Testis (tissue), 2 donors: ENCODE measurements at regions not wholly inside any gene's neighbourhood (a gene's known extent, or its start where the extent isn't known, plus 50 kb on each side); places are given as distances from the start of the nearest gene placed in this dataset.
"Not testable (repeated sequence)": the region's sequence is repeated elsewhere in the genome, so short reads cannot be mapped to it uniquely, and the experiment has no call there.

ENCODE experiments used
- DNase-seq: peaks from one replicate; pipeline ENCODE4 v3.0.0-alpha.2; 2019
- H3K27ac ChIP-seq, 2 donors: fragments of 200-600 bp; sonication (generic); one replicate each; pipeline ENCODE4 v1.5.1; 2019
- H3K27me3 ChIP-seq: fragments of 200-600 bp; sonication (generic); one replicate; pipeline ENCODE4 v1.5.1; 2019
- H3K36me3 ChIP-seq: fragments of 200-600 bp; sonication (generic); one replicate; pipeline ENCODE4 v1.5.1; 2017; ENCODE audit warnings: low read depth; ENCODE audit errors: missing control alignments
- H3K4me1 ChIP-seq: fragments of 200-600 bp; sonication (generic); one replicate; pipeline ENCODE4 v1.5.1; 2019
- H3K4me3 ChIP-seq, 2 donors: fragments of 200-600 bp; sonication (generic); one replicate each; pipeline ENCODE4 v1.5.1; 2017 to 2019
- H3K9me3 ChIP-seq: fragments of 200-600 bp; sonication (generic); one replicate; pipeline ENCODE4 v1.5.1; 2017
- POLR2A ChIP-seq: fragments of 450-650 bp; IDR thresholded peaks from one replicate; pipeline ENCODE4 v1.6.1; 2017; ENCODE audit warnings: antibody characterized with exemption, mild to moderate bottlenecking, moderate library complexity
- WGBS, 2 donors: methylation state at CpG; one replicate each; pipeline ENCODE4 v1.1.5; 2018; 5-methylcytosine and 5-hydroxymethylcytosine counted together
- intact Hi-C: fragments of 100-400 bp; cut with DNase I; formaldehyde crosslinking; loops from one replicate; pipeline ENCODE4 v1.15.1; 2023; ENCODE audit warnings: low total_unique reads
- TF ChIP-seq, protein P1 (sequence below), 3 experiments: fragments of 450-650 bp in 2 of 3; fragments of 200-600 bp in 1 of 3; sonication (generic) in 1 of 3; IDR thresholded peaks; one replicate each; pipeline ENCODE4 v1.5.1; 2016 to 2019; ENCODE audit warnings: antibody characterized with exemption in 3 of 3, mild to moderate bottlenecking in 2 of 3, moderate library complexity in 1 of 3

DNA sequence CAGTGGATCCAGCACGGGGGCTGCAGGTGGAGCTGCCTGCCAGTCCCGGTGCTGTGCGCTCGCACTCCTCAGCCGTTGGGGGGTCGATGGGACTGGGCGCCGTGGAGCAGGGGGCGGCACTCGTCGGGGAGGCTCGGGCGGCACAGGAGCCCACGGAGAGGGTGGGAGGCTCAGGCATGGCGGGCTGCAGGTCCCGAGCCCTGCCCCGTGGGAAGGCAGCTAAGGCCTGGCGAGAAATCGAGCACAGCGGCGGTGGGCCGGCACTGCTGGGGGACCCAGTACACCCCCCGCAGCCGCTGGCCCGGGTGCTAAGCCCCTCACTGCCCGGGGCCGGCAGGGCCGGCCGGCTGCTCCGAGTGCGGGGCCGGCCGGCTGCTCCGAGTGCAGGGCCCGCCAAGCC is 52.3 kb upstream of the MARK1 start:
- 74% methylated on average over 25 of the region's 35 CpGs; no CpG with 5 or more reads in 1 of the 2 donors for WGBS, 2 donors
- H3K27me3 ChIP-seq, DNase-seq, H3K27ac ChIP-seq, intact Hi-C loops, H3K9me3 ChIP-seq, H3K36me3 ChIP-seq, H3K4me1 ChIP-seq: not testable (repeated sequence)
- peak overlapping the region; percentile 39 to 51 for H3K4me3 ChIP-seq

DNA sequence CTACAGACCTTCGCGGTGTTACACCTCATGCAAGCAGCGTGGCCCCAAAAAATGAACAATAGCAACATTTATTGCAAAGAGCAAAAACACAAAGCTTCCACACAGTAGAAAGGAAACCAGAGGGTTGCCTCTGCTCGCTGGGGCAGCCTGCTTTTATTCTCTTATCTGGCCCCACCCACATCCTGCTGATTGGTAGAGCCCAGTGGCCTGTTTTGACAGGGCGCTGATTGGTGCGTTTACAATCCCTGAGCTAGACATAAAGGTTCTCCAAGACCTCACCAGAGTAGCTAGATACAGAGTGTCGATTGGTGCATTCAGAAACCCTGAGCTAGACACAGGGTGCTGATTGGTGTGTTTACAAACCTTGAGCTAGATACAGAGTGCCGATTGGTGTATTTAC is 52.8 kb upstream of the MARK1 start:
- WGBS, 2 donors: 78 to 91% methylated on average over 5 to 8 of the region's 8 CpGs
- H3K27ac ChIP-seq, H3K36me3 ChIP-seq, H3K9me3 ChIP-seq, H3K4me1 ChIP-seq, intact Hi-C loops, H3K27me3 ChIP-seq: not testable (repeated sequence)
- H3K4me3 ChIP-seq: peak overlapping the region in 1 of 2 donors; percentile 51
- DNase-seq: peak; percentile 51

- no peak for DNase-seq
- TF ChIP-seq, protein P1, sequence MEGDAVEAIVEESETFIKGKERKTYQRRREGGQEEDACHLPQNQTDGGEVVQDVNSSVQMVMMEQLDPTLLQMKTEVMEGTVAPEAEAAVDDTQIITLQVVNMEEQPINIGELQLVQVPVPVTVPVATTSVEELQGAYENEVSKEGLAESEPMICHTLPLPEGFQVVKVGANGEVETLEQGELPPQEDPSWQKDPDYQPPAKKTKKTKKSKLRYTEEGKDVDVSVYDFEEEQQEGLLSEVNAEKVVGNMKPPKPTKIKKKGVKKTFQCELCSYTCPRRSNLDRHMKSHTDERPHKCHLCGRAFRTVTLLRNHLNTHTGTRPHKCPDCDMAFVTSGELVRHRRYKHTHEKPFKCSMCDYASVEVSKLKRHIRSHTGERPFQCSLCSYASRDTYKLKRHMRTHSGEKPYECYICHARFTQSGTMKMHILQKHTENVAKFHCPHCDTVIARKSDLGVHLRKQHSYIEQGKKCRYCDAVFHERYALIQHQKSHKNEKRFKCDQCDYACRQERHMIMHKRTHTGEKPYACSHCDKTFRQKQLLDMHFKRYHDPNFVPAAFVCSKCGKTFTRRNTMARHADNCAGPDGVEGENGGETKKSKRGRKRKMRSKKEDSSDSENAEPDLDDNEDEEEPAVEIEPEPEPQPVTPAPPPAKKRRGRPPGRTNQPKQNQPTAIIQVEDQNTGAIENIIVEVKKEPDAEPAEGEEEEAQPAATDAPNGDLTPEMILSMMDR (IDR thresholded peaks at IDR 0.05): no peak
- no peak for TF ChIP-seq POLR2A
- intact Hi-C loops: no loop called here
- Histone ChIP-seq H3K27me3 (no peaks in the 10 kb centered on the region), H3K27ac (no peak overlapping the region), H3K9me3 (no peaks in the 10 kb centered on the region), H3K4me3 (no peak overlapping the region), H3K36me3 (no peaks in the 10 kb centered on the region), H3K4me1 (no peaks in the 10 kb centered on the region)
- 87 to 95% methylated on average over 2 of the region's 2 CpGs for WGBS, 2 donors
Observed at GRCh38 chr1:220473440-220473839, 54.5 kb upstream of the MARK1 start.

DNA sequence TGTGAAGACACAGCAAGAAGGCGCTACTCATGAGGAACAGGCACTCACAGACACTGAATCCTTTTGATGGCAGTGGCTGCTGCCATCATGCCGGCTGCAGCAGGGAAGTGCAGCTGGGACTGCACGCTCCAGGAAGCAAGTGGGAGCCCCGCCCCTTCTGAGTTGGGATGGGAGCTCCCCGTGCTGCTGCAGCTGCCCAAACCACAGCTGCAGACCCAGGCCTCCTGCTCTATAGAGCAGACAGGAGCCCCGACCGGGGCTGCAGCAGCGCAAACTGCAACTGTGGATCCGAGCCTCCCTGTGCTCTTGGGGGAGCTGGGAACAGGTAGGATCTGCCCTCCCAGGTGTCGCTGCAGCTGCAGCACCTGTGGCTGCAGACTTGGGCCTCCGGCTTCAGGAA is 65.2 kb upstream of the MARK1 start:
- H3K4me3 ChIP-seq: no peak overlapping the region
- TF ChIP-seq POLR2A: no peak
- TF ChIP-seq, protein P1 (IDR thresholded peaks at IDR 0.05): no peak
- H3K4me1 ChIP-seq: no peaks in the 10 kb centered on the region
- no peak for DNase-seq
- H3K36me3 ChIP-seq: no peaks in the 10 kb centered on the region
- H3K27me3 ChIP-seq: no peaks in the 10 kb centered on the region
- no peak overlapping the region for H3K27ac ChIP-seq
- H3K9me3 ChIP-seq: no peaks in the 10 kb centered on the region
- intact Hi-C loops: no loop called here
- 32 to 64% methylated on average over 3 to 11 of the region's 11 CpGs for WGBS, 2 donors

- Histone ChIP-seq H3K9me3 (no peaks in the 10 kb centered on the region), H3K27ac (no peak overlapping the region), H3K36me3 (no peaks in the 10 kb centered on the region), H3K27me3 (no peaks in the 10 kb centered on the region), H3K4me3 (no peak overlapping the region), H3K4me1 (no peaks in the 10 kb centered on the region)
- no peak for TF ChIP-seq POLR2A
- TF ChIP-seq, protein P1 (IDR thresholded peaks at IDR 0.05): no peak
- no peak for DNase-seq
- intact Hi-C loops: no loop called here
Observed at GRCh38 chr1:220458936-220459335, 69.0 kb upstream of the MARK1 start.

DNA sequence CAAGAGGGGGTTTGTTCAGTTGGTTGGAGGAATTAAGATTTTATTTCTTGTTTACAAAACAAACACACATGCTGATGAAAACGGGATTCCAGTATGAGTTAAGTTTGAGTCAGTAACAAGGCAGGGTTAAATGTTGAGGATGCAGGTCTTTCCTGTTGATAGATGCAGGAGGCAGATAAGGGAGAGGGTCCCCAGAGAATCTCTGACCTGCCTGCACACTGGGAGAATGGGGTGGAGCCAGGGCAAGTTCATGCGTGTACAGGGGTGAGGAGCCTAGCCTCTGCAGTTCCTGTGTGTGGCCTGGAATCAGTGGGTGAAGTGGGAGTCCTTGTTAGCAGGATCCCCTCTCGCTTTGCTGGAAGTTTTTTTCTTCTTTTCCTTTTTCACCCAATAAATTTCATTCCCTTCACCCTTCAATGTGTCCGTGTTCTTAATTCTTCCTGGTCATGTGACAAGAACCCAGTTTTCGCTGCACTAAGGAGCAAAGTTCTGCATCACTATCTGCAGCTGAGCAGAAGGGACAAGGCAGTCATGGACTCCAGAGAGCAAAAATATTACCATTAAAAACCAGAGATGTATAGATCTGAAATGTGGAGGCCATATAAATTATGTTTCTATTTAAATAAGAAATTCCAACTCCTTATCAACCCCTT is 69.9 kb upstream of the MARK1 start:
- Histone ChIP-seq H3K4me1 (no peaks in the 10 kb centered on the region), H3K36me3 (no peaks in the 10 kb centered on the region), H3K27ac (no peak overlapping the region), H3K4me3 (no peak overlapping the region), H3K9me3 (no peaks in the 10 kb centered on the region), H3K27me3 (no peaks in the 10 kb centered on the region)
- TF ChIP-seq, protein P1 (IDR thresholded peaks at IDR 0.05): no peak
- TF ChIP-seq POLR2A: no peak
- no peak for DNase-seq
- WGBS, 2 donors: 71 to 86% methylated on average over 5 of the region's 5 CpGs
- intact Hi-C loops: no loop called here
